NB4 (cell line): ENCODE measurements at regions not wholly inside any gene's neighbourhood (a gene's known extent, or its start where the extent isn't known, plus 50 kb on each side); places are given as distances from the start of the nearest gene placed in this dataset.
"Not testable (repeated sequence)": the region's sequence is repeated elsewhere in the genome, so short reads cannot be mapped to it uniquely, and the experiment has no call there.

Experiments used
- DNase-seq: peaks from one replicate; pipeline ENCODE4 v3.0.0; 2010; ENCODE audit warnings: low read depth
- H3K4me3 ChIP-seq: one replicate; pipeline ENCODE4 v1.5.1; 2011; ENCODE audit warnings: mild to moderate bottlenecking, low read depth, low read length, moderate library complexity
- CTCF ChIP-seq: IDR thresholded peaks from one replicate; pipeline ENCODE4 v1.5.1; 2012; ENCODE audit warnings: low read depth, low read length
- MAX ChIP-seq: IDR thresholded peaks from 2 replicates; pipeline ENCODE4 v1.6.1; 2011; ENCODE audit warnings: low read depth, low read length
- MYC ChIP-seq: IDR thresholded peaks from 2 replicates; pipeline ENCODE4 v1.6.1; 2011; ENCODE audit warnings: low read depth, low read length
- POLR2A ChIP-seq: IDR thresholded peaks from 2 replicates; pipeline ENCODE4 v1.6.1; 2011; ENCODE audit warnings: mild to moderate bottlenecking; ENCODE audit not compliant: insufficient read length; ENCODE audit errors: extremely low read depth

- DNase-seq, result no peak
- no peak overlapping the region for H3K4me3 ChIP-seq
- TF ChIP-seq CTCF, result no peak
- no peak for TF ChIP-seq MYC
- no peak for TF ChIP-seq POLR2A
- no peak for TF ChIP-seq MAX
These were observed 100.2 kb upstream of the C1QTNF7 start for GRCh38 chr4:15327311-15328298.

GRCh38 chr4:15331930-15332329 lies 95.9 kb upstream of the C1QTNF7 start:
- TF ChIP-seq POLR2A, result no peak
- TF ChIP-seq MYC, result no peak
- TF ChIP-seq CTCF, result no peak
- TF ChIP-seq MAX, result no peak

GRCh38 chr4:15332377-15332776 lies 95.5 kb upstream of the C1QTNF7 start:
- no peak for DNase-seq
- H3K4me3 ChIP-seq, result no peak overlapping the region
- no peak for TF ChIP-seq CTCF
- TF ChIP-seq POLR2A, result no peak
- no peak for TF ChIP-seq MAX
- TF ChIP-seq MYC, result no peak

More at GRCh38 chr4:15331930-15332329, 95.9 kb upstream of the C1QTNF7 start:
- H3K4me3 ChIP-seq, result no peak overlapping the region
- DNase-seq, result no peak

- H3K4me3 ChIP-seq, result no peak overlapping the region
- TF ChIP-seq POLR2A (no peak), MYC (no peak), MAX (no peak), CTCF (no peak)
- no peak for DNase-seq
These were observed 93.9 kb upstream of the C1QTNF7 start for GRCh38 chr4:15333692-15334633.

GRCh38 chr4:15336410-15337167 lies 91.2 kb upstream of the C1QTNF7 start:
- TF ChIP-seq POLR2A, result no peak
- no peak for TF ChIP-seq MYC
- no peak for TF ChIP-seq MAX
- TF ChIP-seq CTCF, result no peak
- no peak overlapping the region for H3K4me3 ChIP-seq
- DNase-seq, result no peak

- not testable (repeated sequence) for DNase-seq, H3K4me3 ChIP-seq
These were observed 90.6 kb upstream of the C1QTNF7 start for GRCh38 chr4:15337168-15337657.
